ENCODE measurements at regions not wholly inside any gene's neighbourhood (a gene's known extent, or its start where the extent isn't known, plus 50 kb on each side); places are given as distances from the start of the nearest gene placed in this dataset.

DNA sequence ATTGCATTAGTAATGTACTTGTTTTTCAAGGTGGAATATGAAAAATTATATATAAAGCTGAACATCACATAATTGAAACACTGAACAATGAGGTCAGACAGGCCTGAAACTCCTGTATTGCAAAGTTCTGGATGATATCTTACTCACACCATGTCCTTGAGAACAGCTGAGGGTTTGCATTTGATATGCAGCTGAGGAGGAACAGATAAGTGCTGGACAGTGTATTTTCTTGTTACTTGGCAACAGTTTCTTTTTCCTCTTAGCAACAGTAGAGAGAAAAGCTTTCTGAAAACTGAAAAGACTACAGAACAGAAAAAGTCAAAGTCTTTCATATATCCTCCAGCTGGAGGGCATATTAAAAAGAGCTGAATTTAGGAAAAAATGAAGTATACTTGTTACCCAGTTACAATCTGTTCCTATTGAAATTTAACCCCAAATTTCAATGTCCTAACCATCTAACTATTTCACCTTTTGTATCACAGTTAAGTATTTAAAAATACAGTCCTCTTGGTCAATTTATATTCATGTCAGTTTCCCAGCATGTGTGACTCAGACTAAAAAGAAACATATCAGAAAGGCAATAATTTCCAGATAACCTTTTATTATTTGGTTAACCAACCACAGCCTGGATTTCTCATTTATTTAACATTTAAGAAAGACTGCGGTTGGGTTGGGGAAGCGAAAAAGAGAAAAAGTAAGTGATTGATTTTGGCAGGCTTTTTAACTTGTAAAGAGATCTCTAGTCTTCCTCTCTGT lies 733.0 kb upstream of the DPPA4 start:
- Mint-ChIP-seq H3K4me1 (ENCODE audit: low read depth) (peaks cover 29% of the 10 kb centered on the region), H3K4me3 (no peak overlapping the region), H3K36me3 (ENCODE audit: low read depth) (peaks cover 5% of the 10 kb centered on the region), H3K27ac (peak overlapping the region; percentile 64), H3K9me3 (peaks cover 15% of the 10 kb centered on the region), H3K27me3 (no peaks in the 10 kb centered on the region)

DNA sequence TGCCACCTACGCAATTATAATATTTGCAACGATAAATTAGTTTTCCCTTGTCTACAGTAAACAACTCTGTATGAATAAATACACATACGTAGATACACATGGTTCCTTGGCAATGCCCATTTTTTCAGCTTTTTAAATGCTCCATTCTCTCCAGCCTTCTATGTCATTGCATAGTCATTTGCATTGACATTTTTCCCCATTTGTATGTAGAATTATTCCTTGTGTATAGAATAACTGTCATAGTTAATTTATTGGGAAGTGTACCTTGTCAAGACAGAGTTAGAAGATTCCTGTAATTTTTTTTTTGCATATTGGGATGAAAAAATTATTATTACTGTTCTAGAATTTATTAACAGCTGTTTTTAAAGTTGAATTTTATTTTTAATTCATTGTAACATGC lies 736.7 kb upstream of the DPPA4 start:
- peaks cover 25% of the 10 kb centered on the region for H3K4me1 Mint-ChIP-seq (ENCODE audit: low read depth)
- H3K27ac Mint-ChIP-seq: no peak overlapping the region
- no peak overlapping the region for H3K4me3 Mint-ChIP-seq
- no peaks in the 10 kb centered on the region for H3K27me3 Mint-ChIP-seq
- peaks cover 5% of the 10 kb centered on the region for H3K36me3 Mint-ChIP-seq (ENCODE audit: low read depth)
- H3K9me3 Mint-ChIP-seq: peaks cover 6% of the 10 kb centered on the region

DNA sequence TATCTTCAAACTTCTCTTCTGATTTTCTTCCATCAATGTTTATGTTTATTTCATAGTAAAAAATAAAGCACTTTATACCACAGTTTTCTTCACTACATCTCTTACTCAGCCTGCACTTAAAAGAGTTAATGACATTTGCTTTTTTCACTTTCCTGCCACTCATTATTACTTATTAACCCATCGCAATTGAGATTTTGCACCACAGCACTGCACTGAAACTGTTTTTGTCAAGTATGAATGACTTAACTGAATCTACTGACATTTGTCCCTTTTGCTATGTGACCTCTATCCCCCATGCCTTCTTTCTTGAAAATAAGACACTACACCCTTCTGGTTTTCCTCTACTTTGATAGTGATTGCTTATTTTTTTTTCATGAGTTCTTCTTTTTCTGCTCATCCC lies 739.7 kb upstream of the DPPA4 start:
- Mint-ChIP-seq H3K4me1 (ENCODE audit: low read depth) (no peaks in the 10 kb centered on the region), H3K36me3 (ENCODE audit: low read depth) (no peaks in the 10 kb centered on the region), H3K9me3 (no peaks in the 10 kb centered on the region), H3K27ac (no peak overlapping the region), H3K4me3 (no peak overlapping the region), H3K27me3 (no peaks in the 10 kb centered on the region)

DNA sequence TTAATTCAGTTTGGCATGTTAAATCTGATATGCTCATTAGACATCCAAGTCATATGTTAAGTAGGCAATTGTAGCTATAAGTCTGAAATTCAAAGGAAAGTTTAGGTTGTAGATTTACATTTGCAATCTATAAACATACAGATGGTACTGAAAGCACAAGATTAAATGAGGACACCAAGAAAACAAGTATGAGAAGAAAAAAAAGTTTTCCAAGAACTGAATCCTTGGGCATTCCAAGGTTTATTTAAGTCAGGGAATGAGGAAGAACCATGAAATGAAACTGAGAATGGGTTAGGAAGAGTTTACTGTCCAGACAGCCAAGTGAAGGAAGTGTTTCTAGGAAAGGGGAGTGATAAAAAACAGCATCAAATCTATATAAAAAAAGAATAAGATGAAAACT lies 756.1 kb upstream of the DPPA4 start:
- Mint-ChIP-seq H3K4me1 (ENCODE audit: low read depth) (no peaks in the 10 kb centered on the region), H3K27ac (no peak overlapping the region), H3K9me3 (peaks cover 9% of the 10 kb centered on the region), H3K36me3 (ENCODE audit: low read depth) (no peaks in the 10 kb centered on the region), H3K27me3 (no peaks in the 10 kb centered on the region), H3K4me3 (no peak overlapping the region)

DNA sequence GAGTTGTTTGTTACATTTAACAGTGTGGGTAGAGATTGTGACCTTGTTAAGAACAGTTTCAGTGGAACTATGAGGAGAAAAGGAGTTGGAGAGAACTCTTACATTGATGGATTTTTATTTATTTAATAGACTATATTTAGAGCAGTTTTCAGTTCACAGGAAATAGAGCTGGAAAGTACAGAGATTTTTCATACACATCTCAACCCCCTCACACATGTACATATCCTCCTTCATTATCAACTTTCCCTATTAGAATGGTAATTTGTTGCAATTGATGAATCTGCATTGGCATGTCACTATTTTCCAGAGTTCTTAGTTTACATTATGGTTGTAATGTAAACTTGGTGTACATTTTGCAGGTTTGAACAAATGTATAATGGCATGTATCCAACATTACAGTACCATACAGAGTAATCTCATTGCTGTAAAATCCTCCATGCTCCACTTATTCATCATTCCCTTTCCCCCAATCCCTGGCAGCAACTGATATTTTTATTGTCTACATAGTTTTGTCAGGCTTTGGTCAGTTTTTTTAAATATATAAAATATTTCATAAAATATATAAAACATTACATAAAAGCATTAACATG lies 756.6 kb upstream of the DPPA4 start:
- H3K27ac Mint-ChIP-seq: no peak overlapping the region
- no peaks in the 10 kb centered on the region for H3K27me3 Mint-ChIP-seq
- peaks cover 9% of the 10 kb centered on the region for H3K9me3 Mint-ChIP-seq
- no peak overlapping the region for H3K4me3 Mint-ChIP-seq
- no peaks in the 10 kb centered on the region for H3K36me3 Mint-ChIP-seq (ENCODE audit: low read depth)
- no peaks in the 10 kb centered on the region for H3K4me1 Mint-ChIP-seq (ENCODE audit: low read depth)

DNA sequence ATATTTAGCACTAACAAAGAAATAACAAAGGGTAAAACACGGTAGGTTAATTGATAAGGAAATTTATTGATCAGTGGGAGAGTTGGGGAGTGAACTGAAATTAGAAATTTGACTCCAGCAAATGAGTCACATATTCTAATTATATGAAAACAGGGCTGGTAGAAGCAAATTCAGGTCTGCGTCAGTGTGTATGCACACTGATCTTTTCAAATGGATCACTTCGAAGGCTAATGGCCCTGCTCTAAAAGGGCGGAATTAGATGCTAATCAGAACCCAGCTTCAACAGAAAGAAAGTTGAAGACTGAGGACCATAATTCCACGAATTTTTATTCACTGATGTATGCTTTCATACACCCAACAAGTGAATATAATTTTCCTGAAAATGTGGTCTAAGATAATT lies 762.4 kb upstream of the DPPA4 start:
- no peak overlapping the region for H3K27ac Mint-ChIP-seq

DNA sequence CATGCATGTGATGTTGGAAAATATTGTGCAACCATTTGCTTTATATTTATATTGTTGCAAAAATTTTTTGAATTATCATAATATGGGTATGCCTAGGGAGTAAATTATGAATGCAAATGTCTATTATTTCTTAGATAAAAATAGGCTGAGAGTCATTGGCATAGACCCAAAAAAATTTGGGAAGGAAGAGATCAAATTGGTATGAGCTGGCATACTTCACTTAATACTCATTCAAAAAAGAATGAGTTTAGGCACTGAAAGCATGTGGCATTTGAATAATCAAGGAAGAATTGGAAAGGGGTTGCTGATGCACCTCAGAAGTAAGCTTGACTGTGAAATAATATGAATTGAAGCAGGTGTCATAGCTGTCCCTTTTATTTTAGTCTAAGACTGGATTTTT lies 764.0 kb upstream of the DPPA4 start:
- Mint-ChIP-seq H3K27me3 (no peaks in the 10 kb centered on the region), H3K4me1 (ENCODE audit: low read depth) (no peaks in the 10 kb centered on the region), H3K36me3 (ENCODE audit: low read depth) (no peaks in the 10 kb centered on the region), H3K9me3 (peaks cover 9% of the 10 kb centered on the region), H3K27ac (no peak overlapping the region), H3K4me3 (no peak overlapping the region)

More for the DNA sequence above, 762.4 kb upstream of the DPPA4 start:
- H3K27me3 Mint-ChIP-seq: no peaks in the 10 kb centered on the region
- no peaks in the 10 kb centered on the region for H3K4me1 Mint-ChIP-seq (ENCODE audit: low read depth)
- no peaks in the 10 kb centered on the region for H3K36me3 Mint-ChIP-seq (ENCODE audit: low read depth)
- H3K4me3 Mint-ChIP-seq: no peak overlapping the region
- H3K9me3 Mint-ChIP-seq: peaks cover 9% of the 10 kb centered on the region

DNA sequence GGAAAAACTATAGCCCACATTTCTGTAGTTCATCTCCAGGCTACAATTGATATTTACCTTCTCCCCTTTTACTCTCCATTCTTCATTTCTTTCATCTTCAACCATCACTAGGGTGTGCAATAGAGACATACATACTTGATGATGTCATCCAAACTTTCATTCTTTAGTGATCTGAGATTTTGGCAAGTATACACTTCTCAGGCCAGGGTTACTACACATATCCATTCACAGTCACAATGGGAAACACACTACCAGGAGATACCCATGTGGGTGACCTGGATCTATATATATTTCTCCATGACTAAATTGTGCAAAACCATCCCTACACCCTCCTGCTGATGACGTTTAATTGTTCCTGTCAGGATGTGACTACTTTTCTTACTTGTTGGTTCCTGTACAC lies 769.5 kb upstream of the DPPA4 start:
- Mint-ChIP-seq H3K27ac (no peak overlapping the region), H3K36me3 (ENCODE audit: low read depth) (no peaks in the 10 kb centered on the region), H3K9me3 (peaks cover 5% of the 10 kb centered on the region), H3K4me1 (ENCODE audit: low read depth) (no peaks in the 10 kb centered on the region), H3K4me3 (no peak overlapping the region), H3K27me3 (no peaks in the 10 kb centered on the region)

DNA sequence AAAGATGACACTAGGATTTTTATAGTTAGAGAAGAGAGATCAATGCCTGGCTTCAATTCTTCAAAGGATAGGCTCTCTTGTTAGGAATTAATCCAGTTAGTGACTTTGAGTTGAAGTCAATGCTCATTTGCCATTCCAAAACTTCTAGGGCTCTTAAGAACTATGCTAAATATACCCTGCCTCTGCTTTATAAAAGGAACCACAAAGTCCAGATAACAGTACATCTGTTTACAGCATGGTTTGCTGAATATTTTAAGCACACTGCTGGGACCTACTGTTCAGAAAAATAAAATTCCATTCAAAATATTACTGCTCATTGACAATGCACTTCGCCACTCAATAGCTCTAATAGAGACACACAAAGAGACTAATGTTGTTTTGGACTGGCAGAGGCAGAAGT lies 786.6 kb upstream of the DPPA4 start:
- Mint-ChIP-seq H3K4me3 (no peak overlapping the region), H3K36me3 (ENCODE audit: low read depth) (no peaks in the 10 kb centered on the region), H3K9me3 (peaks cover 3% of the 10 kb centered on the region), H3K27ac (no peak overlapping the region), H3K4me1 (ENCODE audit: low read depth) (no peaks in the 10 kb centered on the region), H3K27me3 (no peaks in the 10 kb centered on the region)

DNA sequence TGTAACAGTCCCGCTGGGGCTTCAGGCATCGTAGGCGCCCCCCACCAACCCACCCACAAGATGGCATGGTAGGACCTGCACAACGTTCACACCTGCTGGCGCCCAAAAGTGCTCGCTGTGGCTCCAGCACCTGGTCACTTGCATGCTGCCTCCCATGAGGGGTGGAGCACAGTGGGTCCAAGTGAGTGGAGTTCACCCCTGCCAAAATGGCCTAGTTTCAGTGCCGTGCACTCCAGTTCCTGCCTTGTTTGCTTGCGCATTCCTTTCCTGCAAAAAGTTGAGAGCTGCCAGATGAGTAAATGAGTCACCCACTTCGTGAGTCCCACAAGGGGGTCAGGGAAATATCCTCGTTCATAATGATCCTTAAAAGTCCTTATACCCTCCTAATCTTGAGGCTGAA lies 788.7 kb upstream of the DPPA4 start:
- Mint-ChIP-seq H3K27ac (no peak overlapping the region), H3K9me3 (peaks cover under 1% of the 10 kb centered on the region), H3K27me3 (no peaks in the 10 kb centered on the region), H3K4me1 (ENCODE audit: low read depth) (no peaks in the 10 kb centered on the region), H3K36me3 (ENCODE audit: low read depth) (no peaks in the 10 kb centered on the region), H3K4me3 (no peak overlapping the region)

DNA sequence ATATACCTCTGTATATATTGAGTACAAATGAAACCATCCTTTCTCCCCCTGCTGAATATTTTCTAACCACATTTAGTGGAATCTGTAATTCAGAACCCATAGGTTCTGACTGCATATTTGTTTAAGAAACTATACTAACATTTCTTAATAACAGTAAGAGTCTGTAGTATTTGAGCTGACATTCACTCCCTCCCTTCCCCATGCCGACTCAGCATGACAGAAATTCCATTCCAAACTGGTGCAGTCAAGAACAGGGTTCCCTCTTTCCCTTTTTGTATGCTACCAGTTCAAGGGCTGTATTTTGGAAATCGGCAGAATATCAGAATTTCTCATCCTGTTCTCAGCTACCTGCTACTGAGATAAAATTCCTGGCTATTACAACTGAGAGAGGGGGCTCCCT lies 796.6 kb upstream of the DPPA4 start:
- Mint-ChIP-seq H3K4me1 (ENCODE audit: low read depth) (no peaks in the 10 kb centered on the region), H3K36me3 (ENCODE audit: low read depth) (no peaks in the 10 kb centered on the region), H3K27me3 (no peaks in the 10 kb centered on the region), H3K27ac (no peak overlapping the region), H3K4me3 (no peak overlapping the region), H3K9me3 (peaks cover 16% of the 10 kb centered on the region)

DNA sequence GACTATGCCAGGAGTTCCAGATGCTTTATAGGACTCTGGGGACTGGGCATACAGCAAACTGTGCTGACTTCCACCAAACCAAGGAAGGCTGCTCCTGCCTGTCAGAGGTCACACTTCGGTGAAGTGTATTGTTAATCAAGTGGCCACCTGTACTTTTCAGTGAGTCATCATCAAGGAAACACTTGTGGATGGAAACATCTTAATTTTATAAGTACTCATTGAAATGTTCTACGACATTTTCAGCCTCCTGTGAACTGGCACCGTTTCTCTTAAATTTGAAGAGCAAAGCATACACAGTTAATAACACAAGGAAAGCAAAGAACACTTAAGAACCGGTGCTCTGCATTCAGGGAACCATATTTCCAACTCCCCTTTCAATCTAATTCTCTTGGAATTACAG lies 801.7 kb upstream of the DPPA4 start:
- Mint-ChIP-seq H3K9me3 (peaks cover 11% of the 10 kb centered on the region), H3K4me3 (no peak overlapping the region), H3K27me3 (no peaks in the 10 kb centered on the region), H3K4me1 (ENCODE audit: low read depth) (no peaks in the 10 kb centered on the region), H3K36me3 (ENCODE audit: low read depth) (no peaks in the 10 kb centered on the region), H3K27ac (no peak overlapping the region)

DNA sequence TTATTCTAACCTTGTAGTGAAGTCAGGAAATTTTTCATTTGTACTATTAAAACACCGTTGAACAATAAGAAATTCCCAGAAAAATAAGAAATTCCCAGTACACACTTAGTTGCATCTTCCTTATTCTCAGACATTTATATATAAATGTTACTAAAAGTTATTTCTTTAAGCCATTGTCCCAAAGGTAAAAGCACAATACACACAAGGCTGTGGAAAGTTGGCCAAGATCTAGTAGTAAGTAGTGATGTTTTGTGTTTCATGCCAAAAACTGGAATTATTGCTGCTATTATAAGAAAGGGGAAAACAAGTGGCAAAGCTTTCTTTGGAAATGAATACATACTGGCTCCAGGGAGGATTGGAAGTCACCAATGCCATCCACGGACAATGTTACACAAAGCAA lies 802.5 kb upstream of the DPPA4 start:
- H3K4me1 Mint-ChIP-seq (ENCODE audit: low read depth): no peaks in the 10 kb centered on the region
- no peaks in the 10 kb centered on the region for H3K36me3 Mint-ChIP-seq (ENCODE audit: low read depth)
- no peaks in the 10 kb centered on the region for H3K27me3 Mint-ChIP-seq
- H3K9me3 Mint-ChIP-seq: peaks cover 11% of the 10 kb centered on the region
- H3K4me3 Mint-ChIP-seq: no peak overlapping the region
- no peak overlapping the region for H3K27ac Mint-ChIP-seq

DNA sequence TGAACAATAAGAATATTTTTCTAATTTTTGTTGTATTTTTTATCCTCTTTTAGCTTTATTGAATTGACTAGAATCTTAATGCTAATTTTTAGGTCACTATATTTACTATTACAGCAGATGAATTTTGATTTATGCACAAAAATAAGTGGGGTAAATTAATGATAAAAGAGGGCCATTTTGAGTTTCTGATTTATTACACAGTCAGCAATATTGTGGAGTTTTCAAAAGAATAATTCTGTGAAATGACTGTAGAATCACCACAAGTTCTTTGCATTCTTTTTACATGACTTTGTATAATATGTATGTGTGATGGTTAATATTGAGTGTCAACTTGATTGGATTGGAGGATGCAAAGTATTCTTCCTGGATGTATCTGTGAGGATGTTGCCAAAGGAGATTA lies 812.4 kb upstream of the DPPA4 start:
- Mint-ChIP-seq H3K4me3 (no peak overlapping the region), H3K27me3 (no peaks in the 10 kb centered on the region), H3K9me3 (no peaks in the 10 kb centered on the region), H3K4me1 (ENCODE audit: low read depth) (no peaks in the 10 kb centered on the region), H3K27ac (no peak overlapping the region), H3K36me3 (ENCODE audit: low read depth) (no peaks in the 10 kb centered on the region)

DNA sequence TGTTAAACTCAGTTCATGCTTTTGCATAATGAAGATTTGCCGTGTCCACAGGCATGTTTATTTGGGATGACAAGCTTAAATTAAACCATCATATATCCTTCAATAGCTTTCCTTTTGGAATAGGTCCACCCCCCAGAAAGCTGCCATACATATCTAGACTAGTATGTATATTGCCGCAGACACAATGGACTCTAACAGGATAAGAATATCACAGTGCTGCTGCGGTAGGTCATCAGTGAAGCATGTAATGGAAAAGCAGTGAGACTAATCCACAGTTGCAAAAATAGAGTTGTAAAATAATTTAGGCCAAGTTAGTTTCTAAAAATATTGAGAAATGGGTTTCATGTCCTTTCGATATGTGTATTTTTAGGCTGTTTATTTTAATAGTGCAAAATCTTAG lies 819.9 kb upstream of the DPPA4 start:
- H3K27me3 Mint-ChIP-seq: no peaks in the 10 kb centered on the region
- H3K9me3 Mint-ChIP-seq: no peaks in the 10 kb centered on the region
- no peak overlapping the region for H3K4me3 Mint-ChIP-seq
- no peaks in the 10 kb centered on the region for H3K4me1 Mint-ChIP-seq (ENCODE audit: low read depth)
- H3K36me3 Mint-ChIP-seq (ENCODE audit: low read depth): no peaks in the 10 kb centered on the region
- H3K27ac Mint-ChIP-seq: no peak overlapping the region
